ENCODE measurements at regions not wholly inside any gene's neighbourhood (a gene's known extent, or its start where the extent isn't known, plus 50 kb on each side); places are given as distances from the start of the nearest gene placed in this dataset.

- Histone ChIP-seq H3K4me1 (ENCODE audit: control insufficient read depth, insufficient read depth, low read length) (no peaks in the 10 kb centered on the region), H3K36me3 (ENCODE audit: control insufficient read depth, insufficient read depth, low read length, severe bottlenecking) (no peaks in the 10 kb centered on the region), H3K9ac (ENCODE audit: low read length) (no peak overlapping the region), H3K4me3 (ENCODE audit: low read length) (no peak overlapping the region), H3K27me3 (replicated peaks; ENCODE audit: control insufficient read depth, insufficient read depth, low read length) (no peaks in the 10 kb centered on the region), H3K9me3 (ENCODE audit: control insufficient read depth, low read length) (no peaks in the 10 kb centered on the region)
- DNase-seq (ENCODE audit: low read depth): no peak
Observed at GRCh38 chr7:31236868-31237267, 103.7 kb downstream of the NEUROD6 start.

GRCh38 chr7:31234836-31235605 lies 105.5 kb downstream of the NEUROD6 start:
- DNase-seq (ENCODE audit: low read depth): no peak
- Histone ChIP-seq H3K36me3 (ENCODE audit: control insufficient read depth, insufficient read depth, low read length, severe bottlenecking) (no peaks in the 10 kb centered on the region), H3K9ac (ENCODE audit: low read length) (no peak overlapping the region), H3K27me3 (replicated peaks; ENCODE audit: control insufficient read depth, insufficient read depth, low read length) (no peaks in the 10 kb centered on the region), H3K4me1 (ENCODE audit: control insufficient read depth, insufficient read depth, low read length) (no peaks in the 10 kb centered on the region), H3K9me3 (ENCODE audit: control insufficient read depth, low read length) (no peaks in the 10 kb centered on the region), H3K4me3 (ENCODE audit: low read length) (no peak overlapping the region)

GRCh38 chr7:31228957-31229356 lies 111.6 kb downstream of the NEUROD6 start:
- Histone ChIP-seq H3K4me3 (ENCODE audit: low read length) (no peak overlapping the region), H3K9ac (ENCODE audit: low read length) (no peak overlapping the region), H3K9me3 (ENCODE audit: control insufficient read depth, low read length) (peaks cover 18% of the 10 kb centered on the region), H3K36me3 (ENCODE audit: control insufficient read depth, insufficient read depth, low read length, severe bottlenecking) (no peaks in the 10 kb centered on the region), H3K4me1 (ENCODE audit: control insufficient read depth, insufficient read depth, low read length) (no peaks in the 10 kb centered on the region), H3K27me3 (replicated peaks; ENCODE audit: control insufficient read depth, insufficient read depth, low read length) (no peaks in the 10 kb centered on the region)
- no peak for DNase-seq (ENCODE audit: low read depth)

GRCh38 chr7:31214751-31215150 lies 125.8 kb downstream of the NEUROD6 start:
- H3K4me3 ChIP-seq (ENCODE audit: low read length): no peak overlapping the region
- H3K9ac ChIP-seq (ENCODE audit: low read length): no peak overlapping the region
- H3K36me3 ChIP-seq (ENCODE audit: control insufficient read depth, insufficient read depth, low read length, severe bottlenecking): no peaks in the 10 kb centered on the region
- peaks cover 5% of the 10 kb centered on the region for H3K9me3 ChIP-seq (ENCODE audit: control insufficient read depth, low read length)
- H3K27me3 ChIP-seq (replicated peaks; ENCODE audit: control insufficient read depth, insufficient read depth, low read length): peaks cover 4% of the 10 kb centered on the region
- no peak for DNase-seq (ENCODE audit: low read depth)
- no peaks in the 10 kb centered on the region for H3K4me1 ChIP-seq (ENCODE audit: control insufficient read depth, insufficient read depth, low read length)

- peaks cover 4% of the 10 kb centered on the region for H3K9me3 ChIP-seq (ENCODE audit: control insufficient read depth, low read length)
- H3K36me3 ChIP-seq (ENCODE audit: control insufficient read depth, insufficient read depth, low read length, severe bottlenecking): no peaks in the 10 kb centered on the region
- no peaks in the 10 kb centered on the region for H3K4me1 ChIP-seq (ENCODE audit: control insufficient read depth, insufficient read depth, low read length)
- no peak overlapping the region for H3K4me3 ChIP-seq (ENCODE audit: low read length)
- no peak for DNase-seq (ENCODE audit: low read depth)
- peaks cover 10% of the 10 kb centered on the region for H3K27me3 ChIP-seq (replicated peaks; ENCODE audit: control insufficient read depth, insufficient read depth, low read length)
- H3K9ac ChIP-seq (ENCODE audit: low read length): no peak overlapping the region
Observed at GRCh38 chr7:31211281-31211680, 129.2 kb downstream of the NEUROD6 start.

- Histone ChIP-seq H3K36me3 (ENCODE audit: control insufficient read depth, insufficient read depth, low read length, severe bottlenecking) (no peaks in the 10 kb centered on the region), H3K9ac (ENCODE audit: low read length) (no peak overlapping the region), H3K27me3 (replicated peaks; ENCODE audit: control insufficient read depth, insufficient read depth, low read length) (peaks cover 11% of the 10 kb centered on the region), H3K9me3 (ENCODE audit: control insufficient read depth, low read length) (no peaks in the 10 kb centered on the region), H3K4me1 (ENCODE audit: control insufficient read depth, insufficient read depth, low read length) (no peaks in the 10 kb centered on the region), H3K4me3 (ENCODE audit: low read length) (no peak overlapping the region)
- DNase-seq (ENCODE audit: low read depth): no peak
Observed at GRCh38 chr7:31204071-31204470, 136.5 kb downstream of the NEUROD6 start.

- Histone ChIP-seq H3K27me3 (replicated peaks; ENCODE audit: control insufficient read depth, insufficient read depth, low read length) (peaks cover 10% of the 10 kb centered on the region), H3K36me3 (ENCODE audit: control insufficient read depth, insufficient read depth, low read length, severe bottlenecking) (no peaks in the 10 kb centered on the region), H3K4me1 (ENCODE audit: control insufficient read depth, insufficient read depth, low read length) (no peaks in the 10 kb centered on the region), H3K9me3 (ENCODE audit: control insufficient read depth, low read length) (peaks cover 1% of the 10 kb centered on the region), H3K9ac (ENCODE audit: low read length) (no peak overlapping the region), H3K4me3 (ENCODE audit: low read length) (no peak overlapping the region)
- no peak for DNase-seq (ENCODE audit: low read depth)
Observed at GRCh38 chr7:31203551-31203950, 137.0 kb downstream of the NEUROD6 start.

GRCh38 chr7:31202801-31203200 lies 137.7 kb downstream of the NEUROD6 start:
- no peak overlapping the region for H3K9ac ChIP-seq (ENCODE audit: low read length)
- peaks cover 5% of the 10 kb centered on the region for H3K27me3 ChIP-seq (replicated peaks; ENCODE audit: control insufficient read depth, insufficient read depth, low read length)
- H3K9me3 ChIP-seq (ENCODE audit: control insufficient read depth, low read length): peaks cover 7% of the 10 kb centered on the region
- no peak overlapping the region for H3K4me3 ChIP-seq (ENCODE audit: low read length)
- no peak for DNase-seq (ENCODE audit: low read depth)
- no peaks in the 10 kb centered on the region for H3K4me1 ChIP-seq (ENCODE audit: control insufficient read depth, insufficient read depth, low read length)
- H3K36me3 ChIP-seq (ENCODE audit: control insufficient read depth, insufficient read depth, low read length, severe bottlenecking): no peaks in the 10 kb centered on the region

- Histone ChIP-seq H3K4me3 (ENCODE audit: low read length) (no peak overlapping the region), H3K27me3 (replicated peaks; ENCODE audit: control insufficient read depth, insufficient read depth, low read length) (peaks cover 16% of the 10 kb centered on the region)
- peak; percentile 65 for DNase-seq (ENCODE audit: low read depth)
Observed at GRCh38 chr7:31192986-31193385, 140.9 kb downstream of the ADCYAP1R1 start.

GRCh38 chr7:31190906-31191305 lies 138.8 kb downstream of the ADCYAP1R1 start:
- Histone ChIP-seq H3K36me3 (ENCODE audit: control insufficient read depth, insufficient read depth, low read length, severe bottlenecking) (no peaks in the 10 kb centered on the region), H3K4me1 (ENCODE audit: control insufficient read depth, insufficient read depth, low read length) (no peaks in the 10 kb centered on the region), H3K4me3 (ENCODE audit: low read length) (no peak overlapping the region), H3K27me3 (replicated peaks; ENCODE audit: control insufficient read depth, insufficient read depth, low read length) (peaks cover 32% of the 10 kb centered on the region), H3K9me3 (ENCODE audit: control insufficient read depth, low read length) (no peaks in the 10 kb centered on the region), H3K9ac (ENCODE audit: low read length) (no peak overlapping the region)
- no peak for DNase-seq (ENCODE audit: low read depth)

More at GRCh38 chr7:31192986-31193385, 140.9 kb downstream of the ADCYAP1R1 start:
- H3K36me3 ChIP-seq (ENCODE audit: control insufficient read depth, insufficient read depth, low read length, severe bottlenecking): no peaks in the 10 kb centered on the region
- no peaks in the 10 kb centered on the region for H3K4me1 ChIP-seq (ENCODE audit: control insufficient read depth, insufficient read depth, low read length)
- H3K9me3 ChIP-seq (ENCODE audit: control insufficient read depth, low read length): peaks cover 7% of the 10 kb centered on the region
- H3K9ac ChIP-seq (ENCODE audit: low read length): no peak overlapping the region

- Histone ChIP-seq H3K9ac (ENCODE audit: low read length) (no peak overlapping the region), H3K36me3 (ENCODE audit: control insufficient read depth, insufficient read depth, low read length, severe bottlenecking) (no peaks in the 10 kb centered on the region), H3K4me1 (ENCODE audit: control insufficient read depth, insufficient read depth, low read length) (no peaks in the 10 kb centered on the region), H3K4me3 (ENCODE audit: low read length) (no peak overlapping the region), H3K27me3 (replicated peaks; ENCODE audit: control insufficient read depth, insufficient read depth, low read length) (peaks cover 32% of the 10 kb centered on the region), H3K9me3 (ENCODE audit: control insufficient read depth, low read length) (peaks cover 8% of the 10 kb centered on the region)
- DNase-seq (ENCODE audit: low read depth): no peak
Observed at GRCh38 chr7:31186202-31186601, 134.1 kb downstream of the ADCYAP1R1 start.

- Histone ChIP-seq H3K4me3 (ENCODE audit: low read length) (no peak overlapping the region), H3K36me3 (ENCODE audit: control insufficient read depth, insufficient read depth, low read length, severe bottlenecking) (no peaks in the 10 kb centered on the region), H3K9ac (ENCODE audit: low read length) (no peak overlapping the region), H3K9me3 (ENCODE audit: control insufficient read depth, low read length) (no peaks in the 10 kb centered on the region), H3K4me1 (ENCODE audit: control insufficient read depth, insufficient read depth, low read length) (no peaks in the 10 kb centered on the region), H3K27me3 (replicated peaks; ENCODE audit: control insufficient read depth, insufficient read depth, low read length) (peaks cover 4% of the 10 kb centered on the region)
- no peak for DNase-seq (ENCODE audit: low read depth)
Observed at GRCh38 chr7:31175672-31176071, 123.6 kb downstream of the ADCYAP1R1 start.

All from adipocyte (in vitro differentiated cells).